HEK293T (cell line): ENCODE measurements at regions not wholly inside any gene's neighbourhood (a gene's known extent, or its start where the extent isn't known, plus 50 kb on each side); places are given as distances from the start of the nearest gene placed in this dataset.

ENCODE experiments used
- ARNT ChIP-seq: fragments of 450-650 bp; IDR thresholded peaks from 2 replicates; pipeline ENCODE4 v1.6.1; 2017; ENCODE audit warnings: mild to moderate bottlenecking
- BHLHE40 ChIP-seq: fragments of 450-650 bp; IDR thresholded peaks from 2 replicates; pipeline ENCODE4 v1.6.1; 2016; ENCODE audit warnings: mild to moderate bottlenecking, moderate library complexity, borderline replicate concordance
- FOXA1 ChIP-seq: fragments of 450-650 bp; IDR thresholded peaks from 2 replicates; pipeline ENCODE4 v1.6.1; 2016; ENCODE audit warnings: mild to moderate bottlenecking
- FOXK2 ChIP-seq: fragments of 450-650 bp; IDR thresholded peaks from 2 replicates; pipeline ENCODE4 v1.6.1; 2016; ENCODE audit warnings: mild to moderate bottlenecking
- FOXM1 ChIP-seq: fragments of 450-650 bp; IDR thresholded peaks from 2 replicates; pipeline ENCODE4 v1.6.1; 2017; ENCODE audit warnings: mild to moderate bottlenecking, borderline replicate concordance
- HDGF ChIP-seq: fragments of 450-650 bp; IDR thresholded peaks from 2 replicates; pipeline ENCODE4 v1.6.1; 2017; ENCODE audit warnings: antibody characterized with exemption, borderline replicate concordance
- SP1 ChIP-seq: fragments of 450-650 bp; IDR thresholded peaks from 2 replicates; pipeline ENCODE4 v1.6.1; 2017
- TARDBP ChIP-seq: fragments of 450-650 bp; IDR thresholded peaks from 2 replicates; pipeline ENCODE4 v1.6.1; 2016
- TF ChIP-seq, protein P1 (sequence below): fragments of 450-650 bp; IDR thresholded peaks from 2 replicates; pipeline ENCODE4 v1.6.1; 2016

DNA sequence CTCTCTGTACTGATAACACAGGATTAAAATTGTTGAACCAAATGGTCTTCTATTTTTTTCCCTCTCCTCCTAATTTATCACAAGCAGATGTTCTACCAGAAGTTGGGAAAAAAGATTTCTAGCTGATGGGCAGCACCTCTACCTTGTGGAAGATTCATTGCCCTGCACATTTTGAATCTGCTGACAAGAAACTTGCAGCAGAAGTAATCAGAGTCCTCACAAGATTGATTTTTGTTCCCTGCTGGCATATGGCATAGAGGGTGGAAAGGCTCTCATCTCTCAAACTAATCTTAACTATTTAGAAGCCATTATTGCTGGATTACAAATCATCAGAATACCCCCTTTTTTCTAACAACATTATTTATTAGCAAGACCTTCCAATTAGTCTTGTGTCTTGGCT is 148.9 kb upstream of the MEIS2 start:
- no peak for TF ChIP-seq HDGF
- no peak for TF ChIP-seq ARNT
- TF ChIP-seq BHLHE40 = no peak
- TF ChIP-seq SP1 = no peak
- no peak for TF ChIP-seq FOXM1
- TF ChIP-seq, protein P1, sequence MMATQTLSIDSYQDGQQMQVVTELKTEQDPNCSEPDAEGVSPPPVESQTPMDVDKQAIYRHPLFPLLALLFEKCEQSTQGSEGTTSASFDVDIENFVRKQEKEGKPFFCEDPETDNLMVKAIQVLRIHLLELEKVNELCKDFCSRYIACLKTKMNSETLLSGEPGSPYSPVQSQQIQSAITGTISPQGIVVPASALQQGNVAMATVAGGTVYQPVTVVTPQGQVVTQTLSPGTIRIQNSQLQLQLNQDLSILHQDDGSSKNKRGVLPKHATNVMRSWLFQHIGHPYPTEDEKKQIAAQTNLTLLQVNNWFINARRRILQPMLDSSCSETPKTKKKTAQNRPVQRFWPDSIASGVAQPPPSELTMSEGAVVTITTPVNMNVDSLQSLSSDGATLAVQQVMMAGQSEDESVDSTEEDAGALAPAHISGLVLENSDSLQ = no peak
- TF ChIP-seq TARDBP = no peak
- no peak for TF ChIP-seq FOXK2
- TF ChIP-seq FOXA1 = no peak
